HG02623 (cell line): ENCODE measurements at regions not wholly inside any gene's neighbourhood (a gene's known extent, or its start where the extent isn't known, plus 50 kb on each side); places are given as distances from the start of the nearest gene placed in this dataset.
A peak's percentile ranks its signal among the peaks of the same experiment; 100 is the strongest.

Experiments used
- ATAC-seq: cut with Tn5 transposase; IDR thresholded peaks from one replicate; pipeline ENCODE4 v1.9.1; 2021; ENCODE audit warnings: moderate library complexity; ENCODE audit not compliant: unreplicated experiment

DNA sequence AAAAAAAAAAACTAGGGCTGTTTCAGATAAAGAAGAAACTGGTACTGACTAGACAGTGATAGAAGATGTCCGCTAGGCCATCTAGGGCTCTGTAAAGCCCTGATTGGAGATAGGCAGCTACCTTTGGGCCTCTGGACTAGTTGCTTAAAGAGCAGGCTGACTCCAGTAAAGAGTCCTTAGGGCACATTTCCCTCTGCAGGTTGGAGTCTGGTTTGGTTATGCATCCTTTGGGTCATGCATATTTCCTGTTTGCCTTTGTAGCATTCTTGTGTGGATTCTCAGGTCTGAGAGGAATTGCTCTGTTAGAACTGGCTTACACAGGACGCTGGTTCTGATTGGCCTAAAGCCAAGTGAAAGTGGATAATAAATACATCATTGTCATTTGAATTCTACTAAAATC lies 165.5 kb upstream of the LRRN1 start:
- ATAC-seq: no peak

DNA sequence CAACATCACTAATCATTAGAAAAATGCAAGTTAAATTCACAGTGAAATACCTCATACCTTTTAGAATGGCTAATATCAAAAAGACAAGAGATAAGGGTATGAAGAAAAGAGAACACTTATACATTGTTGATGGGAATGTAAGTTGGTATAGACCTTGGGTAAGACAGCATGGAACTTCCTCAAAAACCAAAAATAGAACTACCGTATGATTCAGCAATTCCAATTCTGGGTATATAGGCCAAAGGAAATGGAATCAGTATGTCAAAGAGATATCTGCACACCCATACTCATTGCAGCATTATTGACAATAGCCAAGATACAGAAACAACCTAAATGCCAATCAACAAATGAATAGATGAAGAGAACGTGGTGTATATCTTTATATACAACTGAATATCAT lies 166.8 kb upstream of the LRRN1 start:
- no peak for ATAC-seq

DNA sequence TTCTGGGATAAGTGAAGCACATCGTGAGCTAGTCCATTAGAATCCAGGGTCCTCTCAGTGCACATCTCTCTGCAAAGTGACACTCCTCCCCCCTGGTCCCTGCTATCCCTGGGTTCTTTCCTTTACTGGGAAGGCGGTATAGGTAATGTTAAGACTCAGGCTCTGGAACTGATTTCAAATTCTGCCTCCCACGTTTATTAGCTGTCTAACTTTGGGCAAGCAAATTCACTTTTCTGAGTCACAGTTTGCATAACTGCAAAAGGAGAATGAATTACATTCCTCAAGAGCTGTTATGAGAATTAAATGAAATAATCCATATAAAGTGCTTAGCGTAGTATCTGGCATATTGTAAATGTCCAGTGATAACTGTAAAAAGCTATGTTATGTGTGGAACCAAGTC lies 168.1 kb upstream of the LRRN1 start:
- ATAC-seq: no peak

DNA sequence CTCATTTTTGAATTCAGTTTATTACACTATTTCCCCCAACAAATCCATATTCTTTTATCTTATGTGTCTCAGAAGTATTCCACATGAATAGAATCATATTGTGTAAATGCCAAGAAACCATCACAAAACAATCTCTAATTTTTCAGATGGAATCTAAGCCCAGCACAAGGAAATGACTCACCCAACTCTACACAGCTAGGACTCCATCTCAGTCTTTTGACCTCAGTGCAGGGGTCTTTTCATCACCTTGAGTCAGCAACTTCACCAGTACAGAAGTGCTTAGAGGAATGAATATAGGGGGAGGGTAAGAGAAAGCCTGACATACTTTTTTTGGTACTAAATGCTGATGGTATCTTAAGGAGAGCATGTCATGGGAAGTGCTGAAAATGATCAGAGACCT lies 169.3 kb upstream of the LRRN1 start:
- no peak for ATAC-seq

DNA sequence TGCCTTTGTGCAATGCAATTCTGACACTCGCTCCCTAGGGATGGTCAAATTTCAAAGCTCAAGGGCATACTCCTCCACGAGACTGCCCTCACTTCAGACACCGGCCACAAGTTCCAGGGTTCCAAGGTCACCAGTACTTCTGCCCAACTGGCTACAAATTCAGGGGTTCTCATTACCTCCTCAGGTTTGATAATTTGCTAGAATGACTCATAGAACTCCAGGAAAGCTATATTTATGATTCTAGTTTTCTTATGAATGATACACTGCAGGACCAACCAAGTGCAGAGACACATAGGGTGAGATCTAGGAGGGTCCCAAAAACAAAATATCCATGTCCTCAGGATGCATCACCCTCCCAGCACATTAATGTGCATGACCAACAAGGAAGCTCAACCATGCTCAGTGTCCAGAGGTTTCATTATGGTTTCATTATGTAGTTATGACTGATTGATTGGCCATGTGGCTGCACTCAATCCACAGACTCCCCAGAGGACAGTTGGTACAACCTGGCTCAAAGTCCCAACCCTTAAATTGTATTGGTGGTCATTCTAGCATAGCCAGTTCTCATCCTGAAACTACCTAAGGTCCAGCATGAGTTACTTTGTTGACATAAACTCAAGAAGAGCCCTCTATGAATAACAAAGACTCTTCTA lies 170.4 kb upstream of the LRRN1 start:
- ATAC-seq: no peak

DNA sequence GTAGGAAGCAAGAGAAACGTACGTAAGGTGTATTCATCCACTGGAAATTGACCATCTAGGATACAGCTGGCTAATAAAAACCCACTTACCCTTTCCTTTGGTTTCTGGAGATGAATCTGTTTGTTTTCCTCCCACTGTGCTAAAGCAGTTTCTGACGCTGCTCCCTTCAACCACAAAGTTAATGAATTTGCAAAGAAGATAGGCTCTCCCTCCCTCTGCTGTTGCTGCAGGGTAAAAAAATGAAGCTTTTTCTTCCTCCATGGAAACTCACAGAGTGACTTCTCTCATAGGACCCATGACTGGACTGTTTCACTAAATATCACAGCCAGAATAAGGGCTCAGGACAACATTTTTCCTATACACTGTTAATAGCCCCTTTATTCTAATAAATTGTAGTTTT lies 172.1 kb upstream of the LRRN1 start:
- no peak for ATAC-seq

DNA sequence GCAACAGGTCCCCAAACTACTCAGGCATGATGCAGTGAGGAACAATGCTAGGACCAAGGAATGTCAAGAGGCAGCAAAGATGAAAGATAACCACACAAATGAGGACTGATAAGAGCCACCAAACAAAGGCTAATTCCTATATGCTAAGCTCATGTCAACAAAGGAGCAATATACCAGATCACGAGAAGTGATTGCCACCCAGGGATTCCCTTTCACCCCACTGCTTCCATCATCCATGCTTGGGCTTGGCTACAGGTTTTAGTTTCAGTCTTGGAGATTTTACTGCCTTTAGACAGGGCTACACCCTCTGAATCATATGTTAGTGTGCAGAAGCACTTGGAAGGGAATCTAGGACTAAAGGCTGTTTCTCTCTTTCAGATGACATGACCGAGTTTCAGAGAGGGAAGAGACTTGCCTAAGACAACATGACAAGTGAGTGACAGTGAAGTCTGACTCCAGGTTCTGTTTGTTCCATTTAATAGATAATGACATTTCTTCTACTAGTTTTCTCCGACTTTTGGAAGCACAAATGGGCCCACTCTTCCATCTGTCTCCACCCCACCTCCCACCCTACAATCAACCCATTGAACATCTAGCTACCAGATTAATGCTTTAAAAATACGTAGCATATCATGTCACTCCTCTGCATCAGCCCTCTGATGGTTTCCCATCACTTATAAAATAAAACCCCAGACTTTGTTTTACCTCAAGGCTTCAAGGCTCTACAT lies 173.5 kb upstream of the LRRN1 start:
- ATAC-seq: no peak

DNA sequence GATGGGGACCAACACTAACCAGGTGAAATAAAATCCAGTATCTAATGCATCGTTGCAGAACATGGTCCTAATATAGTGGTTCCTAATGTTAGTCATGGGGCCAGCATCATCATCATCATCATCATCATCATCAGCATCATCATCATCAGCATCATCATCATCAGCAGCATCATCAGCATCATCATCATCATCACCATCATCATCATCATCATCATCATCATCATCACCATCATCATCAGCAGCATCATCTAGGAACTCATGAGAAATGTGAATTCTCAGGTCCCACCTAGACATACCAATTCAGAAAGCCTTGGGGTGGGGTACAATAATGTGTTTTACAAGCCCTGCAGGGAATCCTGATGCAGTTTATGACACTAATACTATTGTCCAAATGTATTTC lies 179.4 kb upstream of the LRRN1 start:
- ATAC-seq: no peak

DNA sequence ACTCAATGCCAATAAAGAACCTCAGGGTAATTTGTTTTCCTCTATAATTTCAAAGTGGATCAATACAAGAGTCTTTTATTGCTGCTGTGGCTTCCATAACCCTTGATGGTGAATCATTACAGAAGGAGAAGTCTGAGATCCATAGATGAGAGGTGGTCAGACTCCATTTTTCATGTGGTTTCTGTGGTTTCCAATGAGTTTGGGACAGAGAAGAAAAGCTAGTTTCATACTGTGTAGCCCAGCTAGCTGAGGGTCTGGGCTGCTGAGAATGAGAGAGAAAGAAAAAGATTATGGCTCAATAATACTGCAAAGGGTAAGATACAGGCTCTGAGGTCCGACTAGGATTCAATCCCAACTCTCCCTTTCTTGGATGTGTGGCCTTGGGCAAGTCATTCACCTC lies 180.6 kb upstream of the LRRN1 start:
- no peak for ATAC-seq

DNA sequence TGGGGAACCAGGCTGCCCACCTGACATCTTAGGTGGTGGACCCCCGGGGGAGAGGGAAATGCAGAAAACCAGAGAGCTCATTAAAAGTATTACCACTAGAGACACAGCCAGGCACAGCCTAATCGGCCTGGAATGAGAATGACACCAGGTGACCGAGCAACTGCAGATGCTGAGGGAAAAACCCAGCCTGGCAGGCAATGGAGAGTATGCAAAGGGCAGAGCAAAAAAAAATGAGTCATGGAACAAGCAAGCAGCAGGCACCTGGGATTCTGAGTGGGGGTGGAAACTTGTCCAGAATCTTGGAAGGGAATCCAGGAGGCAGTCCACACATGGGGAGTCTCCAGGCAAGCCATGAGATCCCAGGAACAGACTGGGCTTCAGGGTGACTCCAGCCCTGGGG lies 183.7 kb upstream of the LRRN1 start:
- ATAC-seq: no peak

DNA sequence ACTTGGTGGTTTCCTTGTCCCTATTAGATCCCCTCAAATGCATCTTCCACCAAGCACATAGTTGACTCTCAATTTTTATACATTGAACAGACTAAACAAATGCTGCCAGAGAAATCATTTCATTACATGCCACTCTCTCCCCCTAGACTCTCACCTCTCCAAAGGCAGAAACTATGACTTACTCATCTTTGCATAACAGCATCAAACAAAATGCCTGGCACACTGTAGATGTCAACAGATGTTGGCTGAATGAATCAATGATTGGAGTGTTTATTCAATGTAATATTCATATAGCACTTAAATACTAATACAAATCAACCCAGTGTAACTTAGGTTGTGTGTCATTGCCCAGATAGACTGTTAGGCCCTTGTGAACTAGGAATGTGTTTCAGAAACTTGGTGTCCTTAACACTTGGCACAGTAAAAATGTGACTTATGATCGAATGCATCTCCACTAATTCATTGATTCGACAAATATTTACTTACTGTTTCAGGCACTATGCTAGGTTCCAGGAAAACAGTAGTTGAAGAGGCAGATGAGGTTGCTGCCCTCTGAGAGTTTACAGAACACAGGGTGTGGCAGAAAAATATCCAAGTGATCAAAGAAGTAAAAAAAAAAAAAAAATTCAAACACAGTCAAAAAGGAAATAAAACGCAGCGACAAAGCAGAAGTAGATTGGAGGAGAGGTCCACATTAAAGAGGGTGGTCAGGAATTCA lies 188.5 kb upstream of the LRRN1 start:
- ATAC-seq: no peak

DNA sequence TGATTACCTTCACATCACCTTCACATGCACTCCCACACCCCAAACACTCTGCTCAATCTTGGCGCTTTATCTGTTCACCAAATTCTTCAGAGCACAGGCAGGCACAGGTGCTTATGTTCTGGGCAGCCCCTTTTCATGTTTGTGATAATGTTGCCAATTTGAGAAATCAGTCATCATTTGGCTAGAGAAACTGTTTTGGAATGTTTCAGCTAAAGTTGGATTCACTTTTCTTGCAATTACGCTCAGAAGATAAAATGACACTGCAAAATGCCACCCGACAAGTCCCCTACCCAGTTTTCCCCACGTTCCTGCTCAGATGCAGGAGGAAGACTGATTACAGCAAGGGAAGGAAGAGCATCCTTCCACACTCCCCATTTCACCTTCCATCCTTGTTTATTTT lies 192.9 kb upstream of the LRRN1 start:
- no peak for ATAC-seq

DNA sequence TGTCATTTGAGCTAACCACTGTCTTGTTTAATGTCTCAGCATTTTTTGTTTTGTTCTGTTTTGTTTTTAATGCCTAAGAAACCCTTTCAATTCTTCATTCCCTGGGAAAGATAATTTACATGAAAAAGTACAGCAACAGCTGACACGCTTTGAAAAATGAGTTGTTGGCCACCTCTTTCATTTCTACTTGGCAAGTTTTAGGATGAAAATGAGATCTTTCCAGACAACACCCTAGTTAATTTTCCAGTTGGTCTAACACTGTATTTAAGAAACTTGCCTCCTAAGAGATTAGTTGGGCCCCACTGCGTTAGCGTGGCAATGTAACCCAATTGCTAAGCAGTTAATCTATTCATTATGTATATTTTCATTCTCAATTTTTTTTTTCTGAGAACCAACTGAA lies 194.0 kb upstream of the LRRN1 start:
- ATAC-seq: no peak

DNA sequence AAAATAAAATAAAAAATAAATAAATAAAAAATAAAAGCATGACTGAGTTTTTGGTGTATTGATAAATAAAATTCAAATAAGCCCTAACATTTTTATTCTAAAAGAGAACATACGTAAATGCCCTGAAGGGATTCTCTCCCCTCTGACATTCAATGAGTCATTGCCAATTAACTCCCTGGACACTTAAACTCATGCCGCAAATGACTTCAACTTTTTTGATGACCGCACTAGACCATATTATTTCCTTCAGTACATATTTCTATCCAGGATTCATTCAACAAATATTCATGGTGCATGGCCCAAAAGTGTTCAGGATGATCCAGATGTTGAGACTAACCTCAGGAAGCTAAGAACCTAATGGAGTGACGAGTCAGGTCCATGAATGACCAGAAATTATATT lies 195.9 kb upstream of the LRRN1 start:
- ATAC-seq: no peak

DNA sequence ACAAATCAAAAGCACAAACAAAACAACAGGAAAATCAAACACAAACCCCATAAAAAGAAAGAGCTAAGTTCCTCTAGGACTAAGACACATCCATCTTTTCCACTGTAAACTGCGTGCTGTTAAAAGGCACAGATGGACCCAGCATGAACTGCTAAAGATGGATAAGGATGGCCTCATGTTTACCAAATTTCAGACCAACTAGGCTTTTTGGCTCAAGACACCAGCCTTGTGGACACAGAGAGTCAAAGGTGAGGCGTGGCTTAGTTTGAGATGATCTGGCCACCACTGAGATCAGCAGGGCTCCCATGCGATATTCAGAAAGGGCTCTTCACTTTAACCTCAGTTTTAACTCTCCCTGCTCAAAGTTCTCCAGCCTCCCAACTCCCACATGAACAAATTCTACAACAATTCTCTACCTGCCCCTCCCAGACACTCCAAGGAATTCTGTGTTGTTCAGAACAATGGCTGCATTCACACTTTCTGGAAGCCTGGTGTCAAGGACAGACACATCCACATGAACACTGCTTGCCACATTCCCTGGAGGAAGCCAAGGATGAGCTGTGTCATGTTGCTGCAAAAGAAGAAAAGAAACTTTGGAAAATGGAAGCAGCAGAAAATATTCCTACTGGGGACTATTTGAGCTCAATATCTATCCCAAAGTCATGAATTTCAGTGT lies 198.4 kb upstream of the LRRN1 start:
- no peak for ATAC-seq

DNA sequence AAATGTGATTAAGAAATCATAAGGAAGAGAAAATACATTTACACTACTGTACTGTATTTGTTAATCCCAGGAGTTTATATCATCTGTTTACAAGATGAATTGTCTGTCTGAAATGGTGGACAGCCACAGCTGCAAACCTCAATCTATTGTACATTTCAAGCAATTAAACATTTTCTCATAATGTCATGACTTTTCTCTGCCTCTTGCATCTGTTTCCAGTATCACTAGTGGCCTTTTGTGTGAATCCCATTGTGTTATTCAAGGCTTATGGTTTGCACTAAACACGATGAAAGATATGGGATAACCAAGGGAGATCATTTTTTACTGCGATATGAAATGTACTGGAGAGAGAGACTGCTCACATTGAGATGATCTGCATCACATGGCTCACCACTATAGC lies 200.2 kb upstream of the LRRN1 start:
- ATAC-seq: no peak

DNA sequence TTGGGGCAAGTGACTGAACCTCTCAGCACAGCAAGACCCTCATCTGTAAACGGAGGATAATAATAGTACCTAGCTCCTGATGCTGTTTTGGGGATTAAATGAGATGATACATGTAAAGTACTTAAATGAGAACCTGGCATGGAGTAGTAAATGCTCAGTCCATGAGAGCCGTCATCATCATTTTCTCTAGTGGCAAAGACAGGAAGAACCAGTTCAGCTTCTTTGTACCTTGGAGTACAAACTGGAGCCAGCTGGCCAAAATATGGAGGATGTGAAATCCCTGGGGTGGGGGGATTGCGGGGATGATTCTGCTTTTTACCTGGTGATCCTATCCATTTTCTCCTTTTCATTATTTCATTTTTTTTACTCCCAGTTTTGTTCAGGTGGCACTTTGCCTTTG lies 204.2 kb upstream of the LRRN1 start:
- no peak for ATAC-seq

DNA sequence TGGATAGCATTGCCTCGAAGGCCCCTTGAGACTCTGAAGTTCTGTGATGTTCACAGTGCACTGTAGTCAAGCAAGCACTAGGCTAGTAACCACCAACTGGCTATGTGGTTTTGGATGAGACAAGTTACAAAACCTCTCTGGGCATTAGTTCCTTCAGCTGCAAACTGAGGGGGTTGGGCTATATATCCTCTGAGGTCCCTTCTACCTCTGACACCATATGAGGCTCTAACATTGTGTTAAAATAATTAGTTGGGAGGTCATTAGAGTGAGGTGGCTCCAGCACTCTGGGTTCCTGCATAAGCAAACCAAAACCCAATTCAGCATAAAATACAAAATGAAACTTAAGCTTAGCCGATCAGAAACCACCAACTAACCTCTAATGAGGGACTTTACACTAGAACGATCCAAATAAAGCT lies 209.5 kb upstream of the LRRN1 start:
- ATAC-seq: peak; percentile 48

DNA sequence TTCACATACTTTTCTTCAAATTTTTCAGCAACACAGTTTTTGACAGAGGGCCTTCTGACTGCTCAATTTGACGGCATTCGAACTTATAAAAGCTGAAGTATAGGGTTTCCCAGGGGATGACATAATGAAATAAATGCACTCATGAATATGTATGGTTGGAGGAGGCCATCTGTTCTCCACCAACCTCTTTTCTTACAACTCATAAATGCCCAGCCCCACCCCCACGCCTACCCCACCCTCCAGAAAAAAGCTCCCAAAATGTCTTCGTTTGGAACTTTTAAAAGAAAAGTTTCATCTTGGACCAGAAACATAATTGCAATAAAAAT lies 211.6 kb upstream of the LRRN1 start:
- ATAC-seq: no peak

DNA sequence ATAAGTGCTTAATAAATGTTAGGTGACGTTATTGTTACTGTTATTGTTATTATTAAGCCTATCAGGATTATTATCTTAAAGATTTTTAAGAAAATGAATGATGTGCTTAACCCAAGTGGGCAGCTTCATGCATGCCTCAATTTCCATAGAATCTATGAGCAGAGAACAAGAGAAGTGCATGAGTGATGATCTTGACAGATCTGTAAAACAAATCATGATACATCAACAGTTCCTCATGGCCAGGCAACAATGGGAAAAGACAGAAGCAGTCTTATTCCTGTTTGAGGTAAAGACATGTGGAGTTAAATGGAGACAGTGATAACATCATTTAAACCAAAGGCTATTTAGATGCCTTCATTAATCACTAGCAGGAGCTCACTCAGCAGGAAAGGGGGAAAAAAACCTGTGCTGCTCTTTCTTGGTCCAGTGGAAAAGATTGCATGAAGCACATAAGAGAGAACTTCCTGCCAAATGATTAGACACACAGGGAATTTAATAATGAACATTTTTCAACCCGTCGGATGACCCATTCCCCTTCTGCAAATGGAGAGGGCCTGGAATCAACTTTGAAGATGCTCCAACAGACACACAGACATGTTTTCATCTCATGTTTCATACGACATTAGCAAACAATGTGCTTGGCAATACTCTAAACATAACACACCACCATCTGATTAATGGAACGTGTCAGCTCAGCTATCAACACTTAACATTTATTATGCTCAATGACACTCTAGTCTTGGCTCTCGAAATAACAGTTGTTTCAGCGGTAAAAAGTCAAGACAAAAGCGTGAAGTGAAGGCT lies 212.2 kb upstream of the LRRN1 start:
- ATAC-seq: no peak

DNA sequence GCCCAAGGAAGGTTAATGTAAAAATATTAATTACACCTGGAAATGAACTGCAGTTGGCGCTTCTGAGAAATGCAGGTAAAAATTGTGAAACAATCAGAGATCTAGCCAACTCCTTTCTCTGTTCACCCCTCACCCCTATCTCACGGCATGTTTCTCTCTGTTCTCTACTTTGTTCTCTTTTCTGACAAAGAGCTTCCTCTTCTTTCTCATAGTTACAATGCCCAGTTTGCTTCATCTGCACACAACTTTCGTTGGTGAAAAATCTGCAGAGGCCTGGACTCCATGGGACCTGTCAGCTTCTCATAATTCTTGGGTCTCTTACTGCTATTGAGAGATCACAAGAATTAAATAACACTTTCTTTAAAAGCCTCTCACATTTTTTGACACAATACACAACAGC lies 212.9 kb upstream of the LRRN1 start:
- ATAC-seq: no peak
